ENCODE measurements at regions not wholly inside any gene's neighbourhood (a gene's known extent, or its start where the extent isn't known, plus 50 kb on each side); places are given as distances from the start of the nearest gene placed in this dataset.

GRCh38 chr11:112590764-112591163, 330.1 kb upstream of the PLET1 start:
- no peak overlapping the region for H3K27ac ChIP-seq (ENCODE audit: low read depth, low read length)
- TF ChIP-seq CTCF (IDR thresholded peaks at IDR 0.05; ENCODE audit: low read depth, low read length), result no peak
- no peak overlapping the region for H3K4me3 ChIP-seq (ENCODE audit: low read depth, low read length)
- ChIA-PET CTCF (interaction anchor here (7.1 kb wide), 1 partner anchor 698 kb away, joined by 171 read pairs; no protein-coding TSS in a partner anchor), POLR2A (no interaction called here)
- no peaks in the 10 kb centered on the region for H3K27me3 ChIP-seq (ENCODE audit: control insufficient read depth, insufficient read depth, low read length)
- H3K9me3 ChIP-seq (ENCODE audit: control insufficient read depth, insufficient read depth, low read length), result no peaks in the 10 kb centered on the region
- DNase-seq (ENCODE audit: low read depth, low spot score), result no peak

GRCh38 chr11:112593440-112593839, 332.8 kb upstream of the PLET1 start:
- DNase-seq (ENCODE audit: low read depth, low spot score), result no peak
- Histone ChIP-seq H3K9me3 (ENCODE audit: control insufficient read depth, insufficient read depth, low read length) (no peaks in the 10 kb centered on the region), H3K27ac (ENCODE audit: low read depth, low read length) (no peak overlapping the region), H3K4me3 (ENCODE audit: low read depth, low read length) (no peak overlapping the region), H3K27me3 (ENCODE audit: control insufficient read depth, insufficient read depth, low read length) (no peaks in the 10 kb centered on the region)
- no peak for TF ChIP-seq CTCF (IDR thresholded peaks at IDR 0.05; ENCODE audit: low read depth, low read length)
- CTCF ChIA-PET, result interaction anchor here (2.2 kb wide), 1 partner anchor 696 kb away, joined by 10 read pairs; no protein-coding TSS in a partner anchor
- POLR2A ChIA-PET, result no interaction called here

- ChIA-PET CTCF (interaction anchor here (1.0 kb wide), 1 partner anchor 9 kb away, joined by 5 read pairs; no protein-coding TSS in a partner anchor), POLR2A (no interaction called here)
- Histone ChIP-seq H3K27ac (ENCODE audit: low read depth, low read length) (no peak overlapping the region), H3K27me3 (ENCODE audit: control insufficient read depth, insufficient read depth, low read length) (no peaks in the 10 kb centered on the region), H3K4me3 (ENCODE audit: low read depth, low read length) (no peak overlapping the region), H3K9me3 (ENCODE audit: control insufficient read depth, insufficient read depth, low read length) (no peaks in the 10 kb centered on the region)
- no peak for DNase-seq (ENCODE audit: low read depth, low spot score)
- no peak for TF ChIP-seq CTCF (IDR thresholded peaks at IDR 0.05; ENCODE audit: low read depth, low read length)
Measured at GRCh38 chr11:112596324-112596723, 335.7 kb upstream of the PLET1 start.

GRCh38 chr11:112597286-112597790, 336.7 kb upstream of the PLET1 start:
- no peak overlapping the region for H3K27ac ChIP-seq (ENCODE audit: low read depth, low read length)
- no peak for DNase-seq (ENCODE audit: low read depth, low spot score)
- TF ChIP-seq CTCF (IDR thresholded peaks at IDR 0.05; ENCODE audit: low read depth, low read length), result no peak
- H3K9me3 ChIP-seq (ENCODE audit: control insufficient read depth, insufficient read depth, low read length), result no peaks in the 10 kb centered on the region
- ChIA-PET POLR2A (no interaction called here), CTCF (interaction anchor here (0.6 to 1.0 kb wide), 2 partner anchors 10 kb away, joined by 3 to 5 read pairs; no protein-coding TSS in a partner anchor)
- H3K27me3 ChIP-seq (ENCODE audit: control insufficient read depth, insufficient read depth, low read length), result no peaks in the 10 kb centered on the region
- no peak overlapping the region for H3K4me3 ChIP-seq (ENCODE audit: low read depth, low read length)

GRCh38 chr11:112599265-112599664, 338.6 kb upstream of the PLET1 start:
- Histone ChIP-seq H3K27ac (ENCODE audit: low read depth, low read length) (no peak overlapping the region), H3K4me3 (ENCODE audit: low read depth, low read length) (no peak overlapping the region), H3K27me3 (ENCODE audit: control insufficient read depth, insufficient read depth, low read length) (no peaks in the 10 kb centered on the region), H3K9me3 (ENCODE audit: control insufficient read depth, insufficient read depth, low read length) (no peaks in the 10 kb centered on the region)
- DNase-seq (ENCODE audit: low read depth, low spot score), result no peak
- POLR2A ChIA-PET, result no interaction called here
- TF ChIP-seq CTCF (IDR thresholded peaks at IDR 0.05; ENCODE audit: low read depth, low read length), result no peak
- CTCF ChIA-PET, result interaction anchor here (1.4 kb wide), 1 partner anchor 11 kb away, joined by 7 read pairs; no protein-coding TSS in a partner anchor

Data from AG04450 (cell line).